DOHH2 (cell line): ENCODE measurements at regions not wholly inside any gene's neighbourhood (a gene's known extent, or its start where the extent isn't known, plus 50 kb on each side); places are given as distances from the start of the nearest gene placed in this dataset.

Experiments
- CTCF ChIP-seq: fragments of 200-600 bp; sonication (generic); IDR thresholded peaks from one replicate; pipeline ENCODE4 v1.5.1; 2014; ENCODE audit warnings: antibody characterized with exemption, mild to moderate bottlenecking, low read depth, low read length; ENCODE audit not compliant: poor library complexity, severe bottlenecking
- EZH2phosphoT487 ChIP-seq: fragments of 200-600 bp; sonication (generic); IDR thresholded peaks from 2 replicates; pipeline ENCODE4 v1.6.1; 2017; ENCODE audit warnings: borderline replicate concordance, mild to moderate bottlenecking, antibody characterized with exemption, low read length, moderate library complexity, mixed read lengths

DNA sequence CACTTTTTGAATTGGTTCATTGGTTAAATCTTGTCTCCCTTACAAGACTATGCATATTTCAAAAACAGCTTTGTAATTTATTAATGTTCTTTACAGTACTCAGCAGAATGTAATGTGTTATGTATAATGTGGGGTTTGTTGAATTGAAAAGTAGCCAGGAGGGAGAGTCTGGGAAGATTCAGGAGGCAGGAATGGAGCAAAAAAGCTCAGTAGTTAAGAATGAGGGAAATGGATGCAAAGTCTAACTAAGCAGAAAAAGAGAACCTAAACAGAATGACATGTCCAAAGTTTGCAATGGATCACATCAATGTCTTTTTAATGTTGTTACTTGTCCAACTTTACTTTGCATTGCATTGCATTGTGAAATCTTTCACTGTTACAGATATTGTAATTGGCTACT lies 86.5 kb upstream of the CARD18 start:
- TF ChIP-seq CTCF (no peak), EZH2phosphoT487 (no peak)
